ENCODE measurements at regions not wholly inside any gene's neighbourhood (a gene's known extent, or its start where the extent isn't known, plus 50 kb on each side); places are given as distances from the start of the nearest gene placed in this dataset.

DNA sequence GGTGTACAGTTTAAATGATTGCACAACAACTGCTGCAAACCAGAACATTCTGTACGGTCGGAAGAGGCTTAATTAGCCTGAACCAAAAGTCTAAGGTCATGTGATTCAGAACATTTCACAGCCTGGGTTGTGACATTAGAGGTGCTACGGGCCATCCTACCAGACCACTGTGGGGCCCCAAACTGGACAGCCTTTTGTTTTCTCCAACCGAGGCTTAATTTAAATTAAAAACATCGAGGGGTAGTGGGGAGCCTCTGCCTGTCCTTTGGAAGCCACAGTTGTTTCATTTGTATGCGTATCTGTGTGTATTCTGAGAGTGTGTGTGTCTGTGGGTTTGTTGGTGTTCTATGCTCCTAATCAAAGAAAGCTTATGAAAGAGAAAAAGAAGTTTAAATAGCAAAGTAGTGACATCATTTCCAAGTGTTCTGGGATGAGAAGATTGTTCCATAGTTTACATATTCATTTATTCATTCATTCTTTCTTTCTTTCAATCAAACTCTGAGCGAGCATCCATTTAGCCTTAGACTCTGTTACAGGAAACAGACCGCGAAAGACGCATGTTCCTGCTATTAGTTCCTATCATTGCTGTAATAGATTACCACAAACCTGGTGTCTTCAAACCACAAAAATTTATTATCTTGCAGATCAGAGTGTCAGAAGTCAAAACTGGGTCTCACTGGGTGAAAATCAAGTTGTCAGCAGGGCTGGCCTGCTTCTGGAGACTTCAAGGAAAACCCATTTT, 444.8 kb downstream of the FOXO1 start:
- peaks cover 43% of the 10 kb centered on the region for H3K4me1 Mint-ChIP-seq (ENCODE audit: low read depth)
- H3K27me3 Mint-ChIP-seq (ENCODE audit: insufficient read depth), result no peaks in the 10 kb centered on the region
- H3K9me3 Mint-ChIP-seq, result no peaks in the 10 kb centered on the region
- H3K27ac Mint-ChIP-seq, result peak overlapping the region; percentile 69
- H3K4me3 Mint-ChIP-seq, result peak overlapping the region; percentile 37
- DNase-seq (ENCODE audit: low spot score), result no peak
- intact Hi-C loops (cut with micrococcal nuclease), result loop anchor here (1.0 to 5.0 kb wide), 5 partner anchors 30 to 534 kb away; no protein-coding TSS in a partner anchor
- peaks cover 5% of the 10 kb centered on the region for H3K36me3 Mint-ChIP-seq (ENCODE audit: low read depth)

DNA sequence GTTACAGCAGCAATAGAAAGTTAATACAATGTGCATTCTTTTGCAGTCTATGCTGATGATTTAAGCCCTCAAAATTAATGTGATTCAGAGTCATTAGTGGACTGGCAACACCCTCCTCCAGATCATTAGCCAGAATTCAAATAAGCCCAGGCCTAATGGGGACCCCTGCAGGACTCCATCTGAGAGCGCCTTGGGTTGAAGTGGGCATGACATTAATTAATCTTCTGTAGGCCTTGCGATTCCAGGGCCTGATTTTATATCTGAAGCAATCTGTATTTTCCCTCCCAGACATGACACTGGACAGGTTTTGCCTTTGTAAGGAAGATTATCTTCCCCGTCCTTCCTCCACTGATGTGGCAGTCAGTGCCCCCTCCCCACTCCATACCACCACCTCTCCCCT, 442.9 kb downstream of the FOXO1 start:
- no peak overlapping the region for H3K27ac Mint-ChIP-seq
- intact Hi-C loops (cut with micrococcal nuclease), result loop anchor here (5.0 kb wide), 2 partner anchors 446 to 536 kb away; no protein-coding TSS in a partner anchor
- H3K4me1 Mint-ChIP-seq (ENCODE audit: low read depth), result peaks cover 43% of the 10 kb centered on the region
- H3K9me3 Mint-ChIP-seq, result no peaks in the 10 kb centered on the region
- H3K4me3 Mint-ChIP-seq, result no peak overlapping the region
- peaks cover 3% of the 10 kb centered on the region for H3K36me3 Mint-ChIP-seq (ENCODE audit: low read depth)
- DNase-seq (ENCODE audit: low spot score), result no peak
- no peaks in the 10 kb centered on the region for H3K27me3 Mint-ChIP-seq (ENCODE audit: insufficient read depth)

DNA sequence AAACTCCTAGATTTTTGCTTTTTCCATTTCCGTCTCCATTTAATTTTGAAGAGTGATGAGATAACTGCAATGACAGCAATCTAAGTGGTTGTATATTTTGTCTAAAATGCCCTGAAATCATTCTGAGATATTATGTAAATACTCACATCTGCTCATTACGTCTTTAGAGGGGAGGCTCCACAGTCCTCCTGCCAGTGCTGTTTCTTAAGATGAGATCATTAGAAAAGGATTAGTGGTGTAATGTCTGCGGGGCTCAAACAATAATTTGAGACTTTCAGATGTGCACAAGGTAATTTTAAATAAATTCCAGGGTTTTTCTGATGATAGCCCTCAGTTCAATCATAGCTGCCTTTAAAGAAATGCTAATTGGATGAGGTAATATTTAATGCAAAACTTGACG, 437.9 kb downstream of the FOXO1 start:
- no peaks in the 10 kb centered on the region for H3K27me3 Mint-ChIP-seq (ENCODE audit: insufficient read depth)
- no peak overlapping the region for H3K4me3 Mint-ChIP-seq
- no peaks in the 10 kb centered on the region for H3K9me3 Mint-ChIP-seq
- no peak overlapping the region for H3K27ac Mint-ChIP-seq
- H3K36me3 Mint-ChIP-seq (ENCODE audit: low read depth), result peaks cover 9% of the 10 kb centered on the region
- peaks cover 25% of the 10 kb centered on the region for H3K4me1 Mint-ChIP-seq (ENCODE audit: low read depth)
- intact Hi-C loops (cut with micrococcal nuclease), result no loop called here
- no peak for DNase-seq (ENCODE audit: low spot score)

DNA sequence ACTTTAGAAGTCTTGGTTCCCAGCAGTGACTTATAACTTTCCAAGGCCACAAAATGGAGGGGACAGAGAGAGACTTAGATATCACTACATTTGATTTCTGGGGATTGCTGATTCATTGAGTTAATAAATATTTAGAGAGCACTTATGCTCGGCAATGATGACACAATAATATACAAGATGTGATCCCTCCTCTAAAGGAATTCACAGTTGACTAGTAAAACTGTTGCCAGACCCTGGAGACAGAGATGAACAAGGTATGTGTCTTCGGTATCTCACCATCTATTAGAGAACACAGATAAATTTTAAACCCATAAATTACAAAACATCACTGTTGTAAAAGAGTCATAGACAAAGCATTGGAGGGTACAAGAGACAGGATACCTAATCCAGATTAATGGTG, 437.5 kb downstream of the FOXO1 start:
- Mint-ChIP-seq H3K27me3 (ENCODE audit: insufficient read depth) (no peaks in the 10 kb centered on the region), H3K27ac (no peak overlapping the region), H3K9me3 (no peaks in the 10 kb centered on the region), H3K36me3 (ENCODE audit: low read depth) (peaks cover 8% of the 10 kb centered on the region), H3K4me3 (no peak overlapping the region), H3K4me1 (ENCODE audit: low read depth) (peaks cover 20% of the 10 kb centered on the region)
- intact Hi-C loops (cut with micrococcal nuclease), result no loop called here
- no peak for DNase-seq (ENCODE audit: low spot score)

DNA sequence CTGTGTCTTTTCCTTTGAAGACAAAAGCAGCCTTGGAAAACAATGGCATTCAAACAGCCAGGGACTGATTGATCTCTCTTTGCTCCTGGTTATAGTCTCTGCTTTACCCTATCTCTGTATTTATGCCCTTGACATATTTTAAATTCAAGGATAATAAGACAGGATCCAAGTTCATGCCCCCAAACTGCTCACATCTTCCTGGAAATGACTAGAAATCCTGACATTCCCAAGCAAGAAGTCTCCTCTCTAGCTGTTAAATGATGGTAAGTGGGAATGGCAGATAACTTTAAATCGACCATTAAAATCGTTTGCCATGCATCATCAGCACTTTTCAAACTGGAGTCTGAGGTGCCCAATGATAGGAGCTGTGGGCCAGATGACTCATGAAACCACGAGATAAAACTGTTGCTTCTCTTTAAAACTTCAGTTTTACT, 435.6 kb downstream of the FOXO1 start:
- H3K27ac Mint-ChIP-seq, result no peak overlapping the region
- intact Hi-C loops (cut with micrococcal nuclease), result no loop called here
- no peak overlapping the region for H3K4me3 Mint-ChIP-seq
- H3K9me3 Mint-ChIP-seq, result no peaks in the 10 kb centered on the region
- H3K27me3 Mint-ChIP-seq (ENCODE audit: insufficient read depth), result no peaks in the 10 kb centered on the region
- peaks cover 19% of the 10 kb centered on the region for H3K4me1 Mint-ChIP-seq (ENCODE audit: low read depth)
- no peak for DNase-seq (ENCODE audit: low spot score)
- peaks cover 8% of the 10 kb centered on the region for H3K36me3 Mint-ChIP-seq (ENCODE audit: low read depth)

DNA sequence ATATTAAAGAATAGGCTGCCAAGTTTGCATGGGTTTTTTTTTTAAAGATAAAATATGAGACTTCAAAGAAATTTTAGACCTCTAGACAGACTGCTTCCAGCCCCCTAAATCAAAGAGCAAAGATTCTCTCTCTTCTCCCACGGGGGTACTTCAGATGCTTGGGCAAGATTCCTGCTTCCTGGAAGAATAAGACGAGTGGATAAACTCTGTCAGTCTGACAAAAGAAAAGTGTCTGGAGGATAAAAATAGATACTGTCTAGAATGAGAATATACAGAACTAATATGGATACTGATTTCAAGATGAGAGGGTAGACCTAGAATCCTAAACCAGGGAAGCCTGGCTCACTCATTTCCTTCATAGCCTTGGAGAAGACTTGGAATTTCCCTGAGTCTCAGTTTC, 435.1 kb downstream of the FOXO1 start:
- H3K4me1 Mint-ChIP-seq (ENCODE audit: low read depth), result peaks cover 19% of the 10 kb centered on the region
- no peak for DNase-seq (ENCODE audit: low spot score)
- H3K36me3 Mint-ChIP-seq (ENCODE audit: low read depth), result peaks cover 8% of the 10 kb centered on the region
- H3K9me3 Mint-ChIP-seq, result no peaks in the 10 kb centered on the region
- H3K27me3 Mint-ChIP-seq (ENCODE audit: insufficient read depth), result no peaks in the 10 kb centered on the region
- H3K27ac Mint-ChIP-seq, result no peak overlapping the region
- H3K4me3 Mint-ChIP-seq, result no peak overlapping the region
- intact Hi-C loops (cut with micrococcal nuclease), result no loop called here

DNA sequence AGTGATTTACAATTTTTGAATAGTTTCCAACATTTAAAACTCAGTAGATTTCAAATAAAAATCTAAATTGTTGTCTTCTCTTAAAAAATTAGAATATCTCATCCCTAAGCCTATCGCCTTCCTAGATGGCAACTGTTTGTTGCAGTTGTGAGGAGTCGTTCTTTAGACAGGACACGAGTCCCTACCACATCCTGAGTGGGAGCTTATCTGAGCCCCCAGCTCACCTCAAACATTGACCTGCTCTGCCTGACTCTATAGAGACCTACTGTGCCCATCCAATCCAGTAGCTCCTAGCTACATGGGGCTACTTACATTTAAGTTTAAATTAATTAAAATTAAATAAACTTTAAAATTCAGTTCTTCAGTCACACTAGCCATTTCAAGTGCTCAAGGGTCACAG, 434.7 kb downstream of the FOXO1 start:
- no peaks in the 10 kb centered on the region for H3K9me3 Mint-ChIP-seq
- no peaks in the 10 kb centered on the region for H3K27me3 Mint-ChIP-seq (ENCODE audit: insufficient read depth)
- peaks cover 8% of the 10 kb centered on the region for H3K36me3 Mint-ChIP-seq (ENCODE audit: low read depth)
- no peak overlapping the region for H3K27ac Mint-ChIP-seq
- no peak for DNase-seq (ENCODE audit: low spot score)
- intact Hi-C loops (cut with micrococcal nuclease), result no loop called here
- H3K4me1 Mint-ChIP-seq (ENCODE audit: low read depth), result peaks cover 19% of the 10 kb centered on the region
- no peak overlapping the region for H3K4me3 Mint-ChIP-seq

DNA sequence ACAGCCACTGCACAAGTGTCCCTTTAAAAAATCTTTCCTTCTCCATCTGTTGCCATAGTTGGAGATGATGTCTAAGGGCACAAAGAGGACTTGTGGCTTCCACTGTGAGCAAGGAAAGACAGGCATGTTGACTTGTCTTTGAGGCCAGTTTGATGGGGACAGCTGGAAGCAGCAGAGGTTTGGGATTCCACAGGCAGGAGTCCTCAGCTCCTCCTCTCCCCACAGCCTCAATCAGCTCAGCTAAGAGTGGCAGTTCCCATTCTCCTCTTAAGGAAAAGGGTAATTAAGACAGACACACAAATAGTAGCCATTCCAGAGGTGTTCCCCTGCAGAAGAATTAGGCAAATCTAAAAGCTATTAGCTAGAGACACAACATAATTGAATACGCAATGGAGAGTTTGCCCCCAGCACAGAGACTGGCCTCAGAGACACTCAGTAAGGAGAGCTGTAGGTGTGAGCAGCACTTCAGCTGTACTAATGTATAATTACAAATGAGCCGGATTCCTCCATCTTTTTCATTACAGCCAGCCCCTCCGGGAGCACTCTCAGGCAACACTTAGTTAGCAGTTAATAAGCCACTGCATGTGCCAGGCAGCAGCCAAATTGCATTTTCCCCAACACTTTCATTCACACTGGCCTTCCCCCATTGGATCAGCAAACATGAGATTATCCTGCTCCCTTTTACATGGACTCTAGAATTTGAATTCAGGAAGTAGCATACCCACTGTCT, 434.0 kb downstream of the FOXO1 start:
- no peak overlapping the region for H3K27ac Mint-ChIP-seq
- H3K9me3 Mint-ChIP-seq, result no peaks in the 10 kb centered on the region
- intact Hi-C loops (cut with micrococcal nuclease), result no loop called here
- H3K27me3 Mint-ChIP-seq (ENCODE audit: insufficient read depth), result no peaks in the 10 kb centered on the region
- peaks cover 8% of the 10 kb centered on the region for H3K36me3 Mint-ChIP-seq (ENCODE audit: low read depth)
- DNase-seq (ENCODE audit: low spot score), result no peak
- no peak overlapping the region for H3K4me3 Mint-ChIP-seq
- peaks cover 19% of the 10 kb centered on the region for H3K4me1 Mint-ChIP-seq (ENCODE audit: low read depth)

DNA sequence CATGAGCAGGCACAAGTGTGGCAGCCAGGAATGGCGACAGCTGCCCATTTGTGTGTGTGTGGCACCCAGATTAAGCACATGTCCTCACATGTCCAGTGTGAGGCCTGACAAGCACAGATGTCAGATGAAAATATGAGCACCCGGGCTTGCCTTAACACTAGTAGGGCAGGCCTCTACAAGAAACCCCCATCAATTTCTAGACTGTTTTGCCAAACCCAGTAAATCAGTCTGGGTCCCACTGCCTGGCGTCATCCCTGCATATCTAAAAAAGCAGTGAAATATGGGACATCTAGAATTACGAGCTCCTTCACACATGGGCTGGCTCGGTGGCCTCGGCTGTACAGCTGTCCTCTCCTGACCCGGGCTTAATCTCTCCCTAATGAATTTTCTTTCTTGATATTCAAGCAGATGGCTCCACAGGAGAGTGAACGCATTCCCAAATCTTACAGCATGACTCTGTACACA, 432.7 kb downstream of the FOXO1 start:
- H3K27me3 Mint-ChIP-seq (ENCODE audit: insufficient read depth), result no peaks in the 10 kb centered on the region
- H3K27ac Mint-ChIP-seq, result no peak overlapping the region
- H3K4me3 Mint-ChIP-seq, result no peak overlapping the region
- DNase-seq (ENCODE audit: low spot score), result no peak
- H3K36me3 Mint-ChIP-seq (ENCODE audit: low read depth), result peaks cover 8% of the 10 kb centered on the region
- no peaks in the 10 kb centered on the region for H3K9me3 Mint-ChIP-seq
- H3K4me1 Mint-ChIP-seq (ENCODE audit: low read depth), result peaks cover 19% of the 10 kb centered on the region
- intact Hi-C loops (cut with micrococcal nuclease), result no loop called here

DNA sequence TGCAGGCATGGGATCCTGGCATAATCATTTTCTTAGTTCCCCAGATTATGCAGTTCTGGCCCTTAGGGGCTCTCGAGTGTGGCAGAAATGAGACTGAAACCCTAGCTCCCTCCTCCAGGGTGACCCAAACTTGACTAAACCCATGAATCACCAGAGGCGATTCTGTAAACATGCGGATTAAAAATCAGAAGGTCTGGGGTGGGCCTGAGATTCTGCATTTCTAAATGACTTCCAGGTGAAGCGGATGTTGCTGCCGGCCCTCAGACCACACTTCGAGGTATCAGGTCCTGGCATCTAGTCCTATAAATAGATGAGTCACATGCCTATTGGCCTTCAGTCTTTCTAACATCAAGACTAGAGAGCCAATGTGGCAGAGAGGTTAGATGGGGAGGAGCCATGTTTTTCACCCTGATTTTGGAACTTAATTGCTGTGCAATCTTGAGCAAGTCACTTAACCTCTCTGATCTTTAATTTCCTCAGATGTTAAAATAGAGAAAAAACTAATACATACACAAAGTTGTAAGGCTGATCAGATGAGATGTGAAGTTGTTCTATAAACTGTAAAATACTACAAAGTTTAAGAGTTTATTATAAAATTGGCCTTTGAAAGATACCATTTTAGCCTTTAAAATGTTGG, 431.2 kb downstream of the FOXO1 start:
- intact Hi-C loops (cut with micrococcal nuclease), result no loop called here
- DNase-seq (ENCODE audit: low spot score), result no peak
- Mint-ChIP-seq H3K27ac (no peak overlapping the region), H3K9me3 (no peaks in the 10 kb centered on the region), H3K4me1 (ENCODE audit: low read depth) (peaks cover 13% of the 10 kb centered on the region), H3K36me3 (ENCODE audit: low read depth) (peaks cover 4% of the 10 kb centered on the region), H3K27me3 (ENCODE audit: insufficient read depth) (no peaks in the 10 kb centered on the region), H3K4me3 (no peak overlapping the region)

DNA sequence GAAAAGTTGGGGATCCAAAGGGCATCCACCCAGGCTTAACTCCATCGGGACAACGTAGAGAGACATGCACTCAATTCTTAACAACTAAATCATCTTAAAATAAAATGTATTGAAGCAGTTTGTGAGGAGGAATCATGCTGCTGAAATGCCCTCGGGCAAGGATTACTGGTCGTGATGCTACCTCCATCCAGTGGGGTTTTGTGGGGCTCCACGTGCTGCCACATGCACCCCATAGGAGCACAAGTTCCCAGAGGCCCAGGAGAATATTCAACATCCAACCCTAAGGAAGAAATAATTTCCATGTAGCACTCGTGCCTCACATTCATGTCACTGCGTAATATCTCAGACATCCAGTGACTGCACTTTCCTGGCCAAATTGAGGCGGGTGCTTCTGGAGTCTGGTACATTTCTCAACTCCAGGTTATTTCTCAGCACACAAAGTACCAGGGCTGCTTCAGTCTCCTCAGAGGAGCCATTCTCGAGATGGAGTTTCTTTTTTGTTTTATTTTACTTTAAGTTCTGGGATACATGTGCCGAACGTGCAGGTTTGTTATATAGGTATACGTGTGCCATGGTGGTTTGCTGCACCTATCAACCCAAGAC, 429.8 kb downstream of the FOXO1 start:
- Mint-ChIP-seq H3K4me3 (no peak overlapping the region), H3K36me3 (ENCODE audit: low read depth) (peaks cover 4% of the 10 kb centered on the region), H3K9me3 (no peaks in the 10 kb centered on the region), H3K4me1 (ENCODE audit: low read depth) (peaks cover 1% of the 10 kb centered on the region), H3K27ac (no peak overlapping the region), H3K27me3 (ENCODE audit: insufficient read depth) (no peaks in the 10 kb centered on the region)
- DNase-seq (ENCODE audit: low spot score), result no peak
- intact Hi-C loops (cut with micrococcal nuclease), result no loop called here

DNA sequence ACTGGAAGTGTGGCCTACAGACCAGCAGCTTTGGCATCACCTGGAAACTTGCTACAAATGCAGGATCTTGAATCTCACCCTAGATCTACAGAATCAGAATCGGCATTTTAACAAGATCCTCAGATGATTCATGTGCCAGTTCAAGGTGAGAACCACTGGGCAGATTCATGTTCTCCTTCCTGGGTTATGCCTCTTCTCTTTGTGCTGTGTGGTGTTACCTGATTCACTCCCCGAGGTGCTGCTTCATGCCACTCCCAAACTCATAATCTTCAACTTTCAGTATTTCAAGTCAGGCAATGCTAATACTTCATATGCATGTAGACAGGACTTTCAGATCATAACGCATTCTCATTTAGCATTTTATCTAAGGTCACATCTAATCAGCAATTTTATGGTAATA, 427.7 kb downstream of the FOXO1 start:
- DNase-seq (ENCODE audit: low spot score), result no peak
- no peaks in the 10 kb centered on the region for H3K4me1 Mint-ChIP-seq (ENCODE audit: low read depth)
- intact Hi-C loops (cut with micrococcal nuclease), result no loop called here
- H3K27ac Mint-ChIP-seq, result no peak overlapping the region
- H3K27me3 Mint-ChIP-seq (ENCODE audit: insufficient read depth), result no peaks in the 10 kb centered on the region
- no peaks in the 10 kb centered on the region for H3K36me3 Mint-ChIP-seq (ENCODE audit: low read depth)
- H3K4me3 Mint-ChIP-seq, result no peak overlapping the region
- H3K9me3 Mint-ChIP-seq, result no peaks in the 10 kb centered on the region

DNA sequence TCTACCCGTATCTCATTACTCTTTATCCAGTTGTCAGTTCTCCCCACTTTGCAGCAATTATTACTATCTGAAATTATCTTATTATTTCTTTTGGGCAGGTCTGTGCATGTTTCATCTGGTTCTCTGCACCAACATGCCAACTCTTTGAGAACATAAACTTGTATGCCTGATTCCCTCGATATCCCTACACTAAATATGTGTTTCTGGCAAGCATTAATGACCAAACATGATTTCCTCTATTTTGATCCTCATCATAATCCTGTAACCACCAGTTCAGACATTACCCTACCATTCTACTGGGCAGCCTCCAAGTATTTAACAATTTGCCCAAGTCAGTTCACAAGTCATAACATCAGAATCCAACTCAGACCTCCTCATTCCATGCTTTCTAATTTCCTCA, 426.1 kb downstream of the FOXO1 start:
- intact Hi-C loops (cut with micrococcal nuclease), result no loop called here
- H3K27ac Mint-ChIP-seq, result no peak overlapping the region

More for the DNA sequence above, 426.1 kb downstream of the FOXO1 start:
- Mint-ChIP-seq H3K36me3 (ENCODE audit: low read depth) (no peaks in the 10 kb centered on the region), H3K4me1 (ENCODE audit: low read depth) (peaks cover 4% of the 10 kb centered on the region), H3K4me3 (no peak overlapping the region), H3K27me3 (ENCODE audit: insufficient read depth) (no peaks in the 10 kb centered on the region), H3K9me3 (peaks cover 5% of the 10 kb centered on the region)
- no peak for DNase-seq (ENCODE audit: low spot score)
